NCI-H82 (cell line): ENCODE measurements at regions not wholly inside any gene's neighbourhood (a gene's known extent, or its start where the extent isn't known, plus 50 kb on each side); places are given as distances from the start of the nearest gene placed in this dataset.
"Not testable (repeated sequence)": the region's sequence is repeated elsewhere in the genome, so short reads cannot be mapped to it uniquely, and the experiment has no call there.

Source experiments
- DNase-seq: peaks from one replicate; lab custom pipeline; 2025; lab: John Stamatoyannopoulos, UW

- no peak for DNase-seq
Observed at GRCh38 chr5:174636094-174636493, 88.3 kb upstream of the MSX2 start.

- DNase-seq: no peak
Observed at GRCh38 chr5:174642816-174643405, 81.5 kb upstream of the MSX2 start.

GRCh38 chr5:174644436-174644835 lies 79.9 kb upstream of the MSX2 start:
- no peak for DNase-seq

- no peak for DNase-seq
Observed at GRCh38 chr5:174644923-174645322, 79.5 kb upstream of the MSX2 start.

GRCh38 chr5:174645677-174646076 lies 78.7 kb upstream of the MSX2 start:
- no peak for DNase-seq

GRCh38 chr5:174648618-174649017 lies 75.8 kb upstream of the MSX2 start:
- DNase-seq: not testable (repeated sequence)

- no peak for DNase-seq
Observed at GRCh38 chr5:174649391-174649790, 75.0 kb upstream of the MSX2 start.

GRCh38 chr5:174654442-174654841 lies 69.9 kb upstream of the MSX2 start:
- no peak for DNase-seq

- DNase-seq: no peak
Observed at GRCh38 chr5:174655351-174655750, 69.0 kb upstream of the MSX2 start.

- DNase-seq: no peak
Observed at GRCh38 chr5:174664180-174664850, 60.1 kb upstream of the MSX2 start.

- DNase-seq: no peak
Observed at GRCh38 chr5:174665347-174665746, 59.0 kb upstream of the MSX2 start.

GRCh38 chr5:174667526-174667925 lies 56.9 kb upstream of the MSX2 start:
- DNase-seq: no peak

- DNase-seq: no peak
Observed at GRCh38 chr5:174668349-174668748, 56.0 kb upstream of the MSX2 start.
